ENCODE measurements at regions not wholly inside any gene's neighbourhood (a gene's known extent, or its start where the extent isn't known, plus 50 kb on each side); places are given as distances from the start of the nearest gene placed in this dataset.
"Not testable (repeated sequence)": the region's sequence is repeated elsewhere in the genome, so short reads cannot be mapped to it uniquely, and the experiment has no call there.

DNA sequence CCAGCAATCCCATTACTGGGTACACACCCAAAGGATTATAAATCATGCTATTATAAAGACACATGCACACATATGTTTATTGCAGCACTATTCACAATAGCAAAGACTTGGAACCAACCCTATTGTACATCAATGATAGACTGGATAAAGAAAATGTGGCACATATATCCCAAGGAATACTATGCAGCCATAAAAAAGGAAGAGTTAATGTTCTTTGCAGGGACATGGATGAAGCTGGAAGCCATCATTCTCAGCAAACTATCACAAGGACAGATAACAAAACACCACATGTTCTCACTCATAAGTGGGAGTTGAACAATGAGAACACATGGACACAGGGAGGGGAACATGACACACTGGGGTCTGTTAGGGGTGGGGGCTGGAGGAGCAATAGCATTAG lies 177.2 kb upstream of the TBX18 start:
- DNase-seq (ENCODE audit: low read depth in 2 of 2) = not testable (repeated sequence)

DNA sequence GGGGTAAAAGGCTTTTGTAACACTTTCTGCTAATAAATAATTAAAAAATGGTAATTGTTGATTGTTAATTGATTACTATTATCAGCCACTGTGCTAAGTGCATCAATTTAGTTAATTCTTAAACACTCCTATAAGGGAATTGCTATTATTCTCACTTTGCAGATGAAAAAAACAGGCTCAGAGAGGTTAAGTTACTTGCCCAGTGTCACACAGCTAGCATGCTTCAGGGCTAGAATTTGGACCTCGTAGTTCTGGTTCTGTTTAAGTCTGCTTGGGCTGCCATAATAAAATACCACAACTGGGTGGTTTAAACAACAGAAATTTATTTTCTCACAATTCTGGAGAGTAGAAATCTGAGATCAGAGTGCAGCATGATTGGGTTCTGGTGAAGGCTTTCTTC lies 164.8 kb upstream of the TBX18 start:
- no peak for DNase-seq (ENCODE audit: low read depth in 2 of 2)

DNA sequence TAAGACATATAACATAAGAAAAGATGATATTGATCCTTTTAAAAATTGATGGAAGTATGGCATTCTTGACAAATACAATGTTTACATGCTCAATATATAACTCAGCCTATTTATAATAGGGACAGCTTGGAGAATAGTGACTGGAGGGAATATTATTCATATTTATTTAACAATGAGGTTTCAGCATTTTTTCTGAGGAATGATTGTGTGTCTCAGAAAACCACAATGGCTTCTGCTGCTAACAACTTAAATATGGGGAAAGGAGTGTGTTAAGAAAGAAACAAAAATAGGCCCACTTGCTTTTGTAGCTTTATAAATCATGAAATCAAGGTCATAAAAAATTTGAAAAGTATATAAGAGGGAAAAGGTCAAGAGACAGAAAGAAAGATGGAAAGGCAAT lies 163.2 kb upstream of the TBX18 start:
- DNase-seq (ENCODE audit: low read depth in 2 of 2) = no peak

DNA sequence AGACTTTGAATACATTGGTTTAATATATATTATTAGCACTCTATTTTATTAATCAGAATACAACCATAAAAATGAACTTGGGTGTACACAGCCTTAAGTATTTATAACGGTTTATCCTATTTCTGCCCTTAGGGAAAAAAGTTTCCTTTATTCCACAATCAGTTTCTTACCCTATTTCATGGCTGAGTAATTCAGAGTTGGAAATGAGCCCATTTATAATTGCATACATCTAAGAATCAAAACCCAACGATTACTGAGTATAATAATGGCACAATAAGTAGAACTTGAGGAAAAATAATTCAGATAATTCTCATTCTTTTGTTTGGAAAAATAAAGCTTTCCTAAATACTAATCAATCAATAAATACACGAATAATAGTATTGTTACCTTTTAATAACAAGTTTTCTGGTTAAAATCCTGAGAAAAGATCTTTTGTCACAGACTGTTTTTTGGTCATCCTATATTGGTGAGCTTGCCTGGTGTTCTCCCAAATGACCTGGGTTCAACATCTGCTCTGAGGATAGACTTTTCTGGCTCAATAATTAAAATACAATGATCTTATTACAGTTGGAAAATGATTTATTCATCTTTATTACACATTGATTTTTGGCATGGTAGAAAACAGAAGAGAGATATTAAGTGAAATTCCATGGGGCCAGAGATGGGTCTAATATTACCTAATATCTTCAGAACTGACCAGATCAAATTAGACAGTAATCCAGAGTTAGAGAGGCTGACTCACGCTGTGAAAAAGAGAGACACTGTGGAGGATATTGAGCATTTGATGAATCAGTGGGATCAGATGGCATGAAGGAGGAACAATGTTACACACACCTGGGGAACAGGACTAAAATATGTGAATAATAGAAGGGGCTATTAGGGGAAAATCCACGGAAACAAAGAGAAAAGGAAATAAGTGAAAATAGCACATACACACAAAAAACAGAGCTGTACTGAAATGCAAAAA lies 162.1 kb upstream of the TBX18 start:
- no peak for DNase-seq (ENCODE audit: low read depth in 2 of 2)

DNA sequence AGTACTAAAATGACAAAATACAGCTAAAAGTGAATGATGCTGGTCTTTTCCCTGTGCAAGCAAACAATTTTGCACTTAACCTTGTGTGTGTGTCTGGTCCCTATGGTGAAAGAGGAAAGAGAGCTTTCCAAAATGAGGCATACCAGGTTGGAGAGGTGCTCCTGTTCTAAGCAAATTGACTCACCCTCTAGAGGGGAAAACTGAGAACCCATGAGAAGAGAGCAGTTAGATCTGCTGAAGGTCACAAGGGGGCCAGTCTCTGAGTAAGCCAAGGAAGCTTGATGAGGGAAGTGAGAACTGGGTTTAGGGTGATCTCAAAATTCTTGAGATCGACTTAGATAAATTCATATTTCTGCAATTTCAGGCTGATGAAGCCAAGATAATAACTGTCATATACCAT lies 157.5 kb upstream of the TBX18 start:
- no peak for DNase-seq (ENCODE audit: low read depth in 2 of 2)

DNA sequence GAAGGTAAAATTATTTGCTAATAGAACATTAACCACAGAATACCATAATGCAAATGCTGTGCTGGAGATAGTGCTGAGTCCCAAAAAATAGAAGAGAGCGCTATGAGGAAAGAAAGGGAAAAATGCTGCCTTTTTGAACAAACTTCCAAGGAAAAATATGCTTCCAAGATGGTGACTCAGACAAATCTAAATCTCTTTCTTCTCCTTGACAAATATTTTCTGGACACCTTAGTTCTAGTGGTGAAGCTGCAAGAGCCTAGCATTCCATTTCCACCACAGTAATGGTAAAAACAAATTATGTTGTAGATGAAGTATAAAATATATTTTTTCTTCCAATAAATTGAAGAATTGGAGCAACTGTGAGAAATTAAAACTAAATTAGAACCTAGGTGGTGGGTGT lies 155.6 kb upstream of the TBX18 start:
- no peak for DNase-seq (ENCODE audit: low read depth in 2 of 2)

DNA sequence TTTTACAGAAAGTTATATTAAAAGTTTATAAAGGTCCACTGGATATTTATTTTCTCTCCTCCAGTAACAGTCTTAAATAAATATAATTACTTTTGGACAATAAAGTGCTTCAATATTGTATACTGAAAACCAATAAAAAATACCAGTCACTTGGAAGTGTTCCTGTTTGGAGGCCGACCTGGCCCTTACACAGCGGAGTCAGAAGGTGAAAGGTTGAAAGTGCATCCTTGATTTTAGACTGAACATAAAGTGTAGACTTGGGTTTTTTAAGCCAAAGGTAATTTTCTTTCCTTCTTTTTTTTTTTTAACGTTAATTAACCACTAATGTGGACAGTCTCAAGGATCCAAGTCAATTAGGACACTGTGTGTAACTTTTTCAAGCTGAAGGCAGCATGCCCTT lies 152.3 kb upstream of the TBX18 start:
- DNase-seq (ENCODE audit: low read depth in 2 of 2) = no peak

DNA sequence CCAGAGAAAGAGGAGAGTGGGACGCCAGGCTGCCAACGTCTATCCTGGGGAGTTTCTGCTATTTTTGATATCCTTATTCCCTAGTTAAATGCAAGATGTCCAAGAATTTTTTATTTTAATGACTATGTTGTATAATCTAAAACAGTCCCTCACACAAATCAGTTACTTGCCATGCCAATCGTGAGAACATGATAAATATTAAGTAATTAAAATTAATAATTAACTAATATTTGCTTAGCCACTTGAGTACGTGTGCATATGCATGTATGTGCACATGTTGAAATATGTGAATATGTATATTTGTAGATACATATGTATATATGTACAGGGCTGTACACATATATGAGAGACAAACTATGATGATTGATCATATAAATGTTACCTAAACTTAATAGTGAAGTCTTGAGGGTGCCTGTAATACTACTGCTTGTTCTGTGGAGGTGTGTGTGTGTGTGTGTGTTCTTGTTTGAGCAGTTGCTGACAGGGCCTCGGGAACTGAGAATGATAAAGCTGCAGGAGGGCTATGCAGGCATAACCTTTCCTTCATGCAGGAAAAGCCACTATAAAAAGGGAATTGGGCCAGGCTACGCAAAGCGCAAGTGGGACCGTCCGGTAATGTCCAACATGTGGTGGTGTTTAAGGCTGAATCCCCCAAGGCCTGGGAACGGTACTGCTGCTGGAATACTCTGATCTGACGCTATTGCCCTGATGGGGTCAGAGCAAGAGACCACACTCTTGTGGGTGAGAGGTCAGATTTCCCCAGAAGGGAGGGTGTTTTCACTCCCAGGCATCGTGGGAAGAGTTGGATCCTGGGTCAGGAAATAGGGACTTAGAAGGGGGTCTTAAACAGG lies 148.3 kb upstream of the TBX18 start:
- no peak for DNase-seq (ENCODE audit: low read depth in 2 of 2)

DNA sequence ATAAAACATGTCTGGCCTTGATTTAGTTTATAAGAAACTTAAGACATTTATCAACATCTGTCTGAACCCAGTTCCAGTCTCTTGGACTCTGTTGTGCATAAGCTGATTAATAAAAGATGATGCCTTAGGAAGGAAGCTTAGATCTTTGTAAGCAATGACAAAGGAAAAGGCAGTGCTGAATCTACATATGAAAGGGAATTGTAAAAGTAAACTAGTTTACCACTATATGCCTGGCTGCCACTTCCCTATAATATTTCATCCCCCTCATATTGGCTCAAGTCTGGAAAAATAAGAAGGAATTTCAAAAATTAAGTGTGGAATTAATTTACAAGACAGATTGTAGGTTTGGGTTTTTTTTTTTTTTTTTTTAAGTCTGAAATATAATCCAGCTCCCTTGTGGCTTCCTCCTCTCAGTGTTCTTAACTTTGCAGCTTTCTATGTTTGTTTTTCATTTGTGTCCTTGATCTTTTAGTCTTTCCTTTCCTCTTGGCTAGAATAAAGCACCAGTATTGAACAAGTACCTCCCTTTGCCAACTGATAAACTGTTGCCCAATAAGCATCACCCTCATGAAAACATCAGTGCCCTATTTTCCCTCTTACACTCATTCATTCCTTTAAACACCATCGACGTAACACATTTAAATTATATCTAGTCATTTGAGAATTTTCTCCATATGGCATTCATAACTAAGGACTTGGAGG lies 146.7 kb upstream of the TBX18 start:
- no peak for DNase-seq (ENCODE audit: low read depth in 2 of 2)

DNA sequence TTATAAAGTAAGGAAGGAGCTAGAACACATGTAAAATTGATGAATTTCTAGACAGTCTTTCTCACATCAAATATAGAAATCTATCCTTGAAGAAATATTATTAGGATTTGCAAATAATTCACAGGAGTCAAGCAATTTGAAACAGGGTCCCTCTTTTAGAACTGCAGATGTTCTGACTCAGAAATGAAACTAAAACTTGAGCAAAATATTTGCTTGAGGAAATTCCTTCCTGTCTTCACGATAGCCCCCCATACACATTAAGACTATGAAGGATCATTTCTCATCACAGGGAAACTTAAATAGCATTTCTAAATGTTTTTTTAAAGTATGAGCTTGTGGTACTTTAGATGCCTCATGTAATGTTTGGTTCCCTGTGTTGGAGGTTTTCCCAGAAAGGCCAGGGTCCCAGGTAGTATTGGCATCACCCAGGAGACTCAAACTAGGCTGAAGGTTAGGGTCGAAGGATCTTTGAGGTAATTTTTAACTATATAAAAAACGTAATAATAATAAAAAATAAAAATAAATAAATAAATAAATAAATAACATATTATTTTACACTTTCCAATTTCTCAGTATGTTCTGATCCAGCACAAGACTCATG lies 144.0 kb upstream of the TBX18 start:
- no peak for DNase-seq (ENCODE audit: low read depth in 2 of 2)

DNA sequence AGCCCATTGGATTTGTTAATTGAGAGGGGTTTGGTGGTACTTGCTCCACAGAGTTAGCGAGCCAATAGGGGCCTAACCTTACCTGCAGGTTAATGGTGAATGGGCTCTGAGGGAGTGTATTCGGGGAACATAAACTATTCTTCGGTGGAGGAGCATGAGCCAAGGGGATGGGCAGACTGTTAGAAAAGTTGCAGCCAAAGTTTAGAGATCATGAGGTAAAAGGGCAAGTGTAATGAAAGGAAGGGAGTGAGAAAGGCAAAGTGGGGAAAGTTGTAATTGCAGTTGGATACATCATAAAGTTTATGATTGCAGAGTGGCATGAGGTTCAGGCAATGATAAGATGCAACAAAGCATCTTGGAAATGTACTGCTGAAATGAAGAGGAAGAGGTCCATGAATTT lies 142.1 kb upstream of the TBX18 start:
- no peak for DNase-seq (ENCODE audit: low read depth in 2 of 2)

DNA sequence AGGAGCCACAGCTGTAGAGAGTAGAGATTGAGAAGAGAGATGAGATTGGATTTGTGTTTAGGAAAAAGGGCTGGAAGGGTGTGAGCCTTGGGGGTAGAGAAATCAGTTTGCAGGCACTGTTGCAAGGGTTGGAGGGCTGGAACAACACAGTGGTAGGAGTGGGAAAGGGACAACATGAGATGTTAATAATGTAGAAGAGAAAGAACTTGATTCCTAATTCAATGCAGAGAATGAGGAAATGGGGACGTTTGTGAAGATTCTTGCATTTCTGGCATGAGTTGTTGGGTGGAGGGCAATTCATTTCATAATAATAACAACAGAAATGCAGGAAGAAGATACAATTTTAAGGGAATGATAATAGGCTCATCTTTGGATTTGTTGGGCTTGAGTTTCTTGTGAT lies 141.4 kb upstream of the TBX18 start:
- DNase-seq (ENCODE audit: low read depth in 2 of 2) = no peak

DNA sequence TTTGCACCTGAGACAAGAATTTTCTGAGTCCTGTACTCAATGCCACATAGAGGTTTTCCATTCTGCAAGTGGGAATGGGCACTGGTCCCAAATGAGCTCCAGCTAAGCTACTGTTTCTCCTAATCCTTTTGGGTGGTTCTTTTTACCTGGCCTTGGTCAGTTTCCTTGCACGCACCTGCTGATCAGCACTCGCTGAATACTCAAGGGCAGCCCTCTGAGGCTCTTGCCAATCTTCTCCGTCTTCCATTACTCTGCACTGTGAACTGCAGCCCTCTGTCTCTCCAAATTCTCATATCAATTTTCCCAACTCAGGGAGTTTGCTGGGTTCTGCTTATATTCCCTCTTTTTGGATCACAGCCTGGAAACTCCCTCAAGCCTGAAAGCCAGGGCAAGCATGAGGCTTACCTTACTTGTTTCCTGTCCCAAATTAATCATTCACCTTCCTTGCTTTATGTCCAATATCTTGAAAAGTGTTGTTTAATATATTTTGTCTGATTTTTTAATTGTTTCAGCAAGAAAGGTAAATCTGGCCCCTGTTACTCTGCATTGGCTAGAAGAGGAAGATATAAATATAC lies 138.0 kb upstream of the TBX18 start:
- no peak for DNase-seq (ENCODE audit: low read depth in 2 of 2)

DNA sequence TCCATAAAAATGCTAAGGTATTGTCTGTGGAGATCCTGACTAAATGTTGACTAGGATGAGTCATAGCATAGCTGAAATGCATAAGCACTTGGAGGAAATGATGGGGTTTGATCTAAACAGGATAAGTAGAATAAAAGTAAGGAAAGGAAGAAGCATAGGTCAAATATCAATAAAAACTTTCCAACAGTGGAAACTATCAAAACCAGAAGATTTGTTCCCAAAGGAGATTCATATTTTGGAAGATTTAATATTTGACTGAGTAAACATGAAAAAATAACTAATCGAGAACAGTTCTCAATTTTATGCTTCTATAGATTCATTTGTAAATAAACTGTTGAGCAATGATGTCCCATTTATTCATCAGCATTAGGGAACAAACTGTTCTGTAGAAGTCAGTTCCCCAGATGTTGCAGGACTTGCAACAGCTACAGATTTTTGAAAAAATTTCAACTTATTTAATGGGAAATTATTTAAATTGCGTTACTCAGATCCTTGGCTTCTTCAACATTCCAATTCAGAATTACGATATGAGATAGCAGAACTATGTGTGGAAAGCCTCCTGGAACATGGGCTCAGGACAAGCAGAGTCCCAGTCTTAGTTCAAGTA lies 133.7 kb upstream of the TBX18 start:
- peak in 1 of 2 experiments; percentile 12 for DNase-seq (ENCODE audit: low read depth in 2 of 2)

DNA sequence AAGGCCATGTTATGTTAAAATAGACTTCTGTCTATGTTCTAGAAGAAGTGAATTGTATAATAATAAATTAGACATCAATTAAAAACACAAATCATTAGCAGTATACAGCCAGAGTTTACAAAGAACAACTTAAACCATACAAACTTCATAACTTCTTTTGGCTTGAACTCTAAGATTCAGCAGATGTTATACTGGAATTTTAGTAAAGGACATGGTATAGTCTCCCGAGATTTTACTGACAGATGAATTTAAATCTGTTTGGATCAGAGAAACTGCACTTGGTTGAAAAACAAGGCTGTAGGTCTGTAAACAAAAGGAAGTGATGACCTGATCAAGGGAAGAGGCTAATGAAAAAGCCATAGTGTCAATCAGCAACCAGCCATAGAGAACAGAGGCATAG lies 132.6 kb upstream of the TBX18 start:
- no peak for DNase-seq (ENCODE audit: low read depth in 2 of 2)

DNA sequence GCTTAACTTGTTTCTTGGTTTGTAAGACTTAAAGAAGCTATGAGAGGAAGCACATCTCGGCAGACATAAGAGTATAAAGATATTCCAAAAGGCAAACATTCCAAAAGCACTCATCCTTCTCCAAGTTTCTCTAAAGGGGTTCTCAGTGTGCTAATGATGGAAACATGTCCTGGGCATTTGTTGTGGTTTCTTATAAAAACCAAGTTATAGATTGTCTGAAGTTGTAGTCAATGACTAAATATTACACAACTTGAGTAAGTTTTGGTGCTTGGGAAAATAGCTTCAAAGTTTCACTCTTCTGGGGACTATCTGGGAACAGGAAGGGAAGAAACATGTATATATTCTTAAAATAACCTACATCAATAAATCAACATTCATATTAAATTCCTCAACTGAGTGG lies 128.3 kb upstream of the TBX18 start:
- DNase-seq (ENCODE audit: low read depth in 2 of 2) = peak; percentile 58

DNA sequence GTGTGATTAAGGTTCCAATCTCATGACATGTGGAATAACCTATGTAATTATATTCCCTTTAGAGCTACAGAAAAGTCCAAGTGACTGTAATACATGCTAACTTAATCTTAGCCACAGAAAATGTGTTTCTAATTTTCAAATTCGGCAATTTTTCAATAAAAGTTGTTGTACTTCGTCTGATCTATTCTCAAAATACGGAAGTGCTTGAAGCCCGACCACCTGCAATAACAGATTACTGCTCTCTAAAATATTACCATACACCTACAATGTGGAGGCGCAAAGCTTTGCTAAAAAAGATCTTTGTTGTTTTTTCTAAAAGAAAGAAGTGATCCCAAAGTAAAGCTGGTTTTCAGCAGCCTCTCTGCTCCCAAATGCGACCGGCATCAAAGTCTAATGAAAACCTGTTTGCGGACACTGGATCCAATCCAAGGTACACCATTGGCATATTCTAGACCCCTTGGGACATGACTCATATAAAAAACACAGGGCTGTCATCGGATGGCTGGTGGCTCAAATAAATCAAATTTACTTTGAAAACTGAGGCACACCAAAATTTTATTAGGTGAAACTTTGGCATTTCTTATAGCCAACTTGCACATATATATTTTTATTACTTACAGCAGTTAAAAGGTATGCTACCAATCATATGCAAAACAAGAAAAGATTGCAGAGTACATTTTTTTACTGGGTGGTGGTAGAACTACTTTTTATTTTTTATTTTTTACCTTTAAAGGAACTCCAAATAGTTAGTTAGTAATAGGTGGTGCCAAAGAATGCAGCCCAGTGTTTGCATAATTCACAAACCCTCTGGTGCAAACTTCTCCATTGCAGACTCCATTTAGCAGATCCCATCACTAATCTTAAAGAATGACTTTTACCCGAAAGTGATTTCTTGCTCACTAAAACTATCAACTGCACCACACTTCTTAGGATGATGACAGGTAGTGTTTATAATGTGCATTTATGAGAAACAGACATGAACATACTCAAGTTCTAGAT lies 118.7 kb upstream of the TBX18 start:
- no peak for DNase-seq (ENCODE audit: low read depth in 2 of 2)

DNA sequence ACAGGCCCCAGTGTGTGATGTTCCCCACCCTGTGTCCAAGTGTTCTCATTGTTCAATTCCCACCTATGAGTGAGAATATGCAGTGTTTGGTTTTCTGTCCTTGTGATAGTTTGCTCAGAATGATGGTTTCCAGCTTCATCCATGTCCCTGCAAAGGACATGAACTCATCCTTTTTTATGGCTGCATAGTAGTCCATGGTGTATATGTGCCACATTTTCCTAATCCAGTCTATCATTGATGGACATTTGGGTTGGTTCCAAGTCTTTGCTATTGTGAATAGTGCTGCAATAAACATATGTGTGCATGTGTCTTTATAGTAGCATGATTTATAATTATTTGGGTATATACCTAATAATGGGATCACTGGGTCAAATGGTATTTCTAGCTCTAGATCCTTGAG lies 115.0 kb upstream of the TBX18 start:
- not testable (repeated sequence) for DNase-seq (ENCODE audit: low read depth in 2 of 2)

DNA sequence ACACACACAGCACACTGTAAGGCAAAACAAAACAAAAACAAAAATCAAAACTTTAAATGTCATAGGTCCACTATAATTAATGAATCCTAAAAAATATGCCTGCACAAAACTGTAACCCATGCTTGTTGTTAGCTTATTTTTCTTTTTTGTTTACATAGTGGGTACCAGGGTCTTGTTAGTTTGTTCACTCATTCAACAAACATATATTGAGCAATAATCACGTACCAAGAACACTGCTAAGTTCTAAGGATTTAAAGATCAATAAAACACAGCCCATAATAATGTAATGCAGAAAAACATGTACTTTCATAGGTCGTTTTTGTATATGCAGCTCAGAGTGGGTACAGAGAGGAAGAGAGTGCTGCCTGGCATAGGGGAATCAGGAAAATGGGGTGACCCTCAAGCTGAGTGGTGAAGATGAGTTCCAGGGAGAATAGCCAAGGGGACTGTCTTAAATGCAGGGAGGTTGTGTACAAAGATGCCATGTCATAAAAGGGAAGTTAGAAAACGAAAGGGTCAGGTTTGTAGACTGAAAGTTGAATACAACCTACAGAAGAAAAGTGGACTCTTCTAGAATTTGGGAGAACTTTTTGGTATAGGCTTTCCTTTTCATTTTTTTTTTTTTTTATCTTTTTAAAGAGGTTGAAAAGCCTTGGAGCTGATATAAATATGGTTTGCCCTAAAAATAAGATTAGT lies 113.3 kb upstream of the TBX18 start:
- DNase-seq (ENCODE audit: low read depth in 2 of 2) = no peak

Measured in fibroblast of skin of left biceps (primary cell).